ENCODE measurements at regions not wholly inside any gene's neighbourhood (a gene's known extent, or its start where the extent isn't known, plus 50 kb on each side); places are given as distances from the start of the nearest gene placed in this dataset.

GRCh38 chr10:60459701-60460457, 70.2 kb upstream of the ANK3 start:
- no peak for TF ChIP-seq CTCF (conservative IDR thresholded peaks at IDR 0.05; ENCODE audit: low read depth, low read length)
- TF ChIP-seq EZH2phosphoT487 (IDR thresholded peaks at IDR 0.05; ENCODE audit: borderline replicate concordance, low read length), result no peak
- no peak for TF ChIP-seq EZH2 (IDR thresholded peaks at IDR 0.05; ENCODE audit: low read length, unreplicated experiment)

Measured in PC-3 (cell line).